ENCODE measurements at regions not wholly inside any gene's neighbourhood (a gene's known extent, or its start where the extent isn't known, plus 50 kb on each side); places are given as distances from the start of the nearest gene placed in this dataset.
A peak's percentile ranks its signal among the peaks of the same experiment; 100 is the strongest.
"Not testable (repeated sequence)": the region's sequence is repeated elsewhere in the genome, so short reads cannot be mapped to it uniquely, and the experiment has no call there.

DNA sequence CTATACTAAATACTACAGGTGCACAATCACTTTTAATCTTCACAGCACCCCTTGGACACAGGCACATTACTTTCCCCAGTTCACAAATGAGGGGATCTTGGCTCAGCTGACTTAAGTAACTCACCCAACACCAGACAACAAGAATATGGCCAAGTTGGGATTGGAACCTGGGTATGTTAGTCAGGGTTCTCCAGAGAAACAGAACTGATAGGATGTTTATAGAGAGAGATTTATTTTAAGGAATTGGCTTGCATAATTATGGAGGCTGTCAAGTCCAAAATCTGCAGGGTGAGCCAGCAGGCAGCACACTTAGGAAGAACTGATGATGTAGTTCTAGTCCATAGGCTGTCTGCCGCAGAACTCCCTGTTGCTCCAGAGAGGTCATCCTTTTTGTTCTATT is 312.9 kb downstream of the MAN2A1 start:
- H3K9me3 ChIP-seq: no peaks in the 10 kb centered on the region
- DNase-seq: peak; percentile 76
- TF ChIP-seq POLR2AphosphoS5 (IDR thresholded peaks at IDR 0.05) (peak; percentile 63 to 80 (median 73)), POLR2A (IDR thresholded peaks at IDR 0.05) (no peak), EP300 (IDR thresholded peaks at IDR 0.05) (peak in 3 of 4 donors; percentile 3 to 67 (median 10))
- TF ChIP-seq, protein P1, sequence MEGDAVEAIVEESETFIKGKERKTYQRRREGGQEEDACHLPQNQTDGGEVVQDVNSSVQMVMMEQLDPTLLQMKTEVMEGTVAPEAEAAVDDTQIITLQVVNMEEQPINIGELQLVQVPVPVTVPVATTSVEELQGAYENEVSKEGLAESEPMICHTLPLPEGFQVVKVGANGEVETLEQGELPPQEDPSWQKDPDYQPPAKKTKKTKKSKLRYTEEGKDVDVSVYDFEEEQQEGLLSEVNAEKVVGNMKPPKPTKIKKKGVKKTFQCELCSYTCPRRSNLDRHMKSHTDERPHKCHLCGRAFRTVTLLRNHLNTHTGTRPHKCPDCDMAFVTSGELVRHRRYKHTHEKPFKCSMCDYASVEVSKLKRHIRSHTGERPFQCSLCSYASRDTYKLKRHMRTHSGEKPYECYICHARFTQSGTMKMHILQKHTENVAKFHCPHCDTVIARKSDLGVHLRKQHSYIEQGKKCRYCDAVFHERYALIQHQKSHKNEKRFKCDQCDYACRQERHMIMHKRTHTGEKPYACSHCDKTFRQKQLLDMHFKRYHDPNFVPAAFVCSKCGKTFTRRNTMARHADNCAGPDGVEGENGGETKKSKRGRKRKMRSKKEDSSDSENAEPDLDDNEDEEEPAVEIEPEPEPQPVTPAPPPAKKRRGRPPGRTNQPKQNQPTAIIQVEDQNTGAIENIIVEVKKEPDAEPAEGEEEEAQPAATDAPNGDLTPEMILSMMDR (IDR thresholded peaks at IDR 0.05): no peak
- no peak overlapping the region for H3K4me3 ChIP-seq
- intact Hi-C loops (cut with DNase I): loop anchor here (5.0 kb wide), 2 partner anchors 85 to 315 kb away; partner anchors contain the start of gene MAN2A1
- H3K27me3 ChIP-seq: no peaks in the 10 kb centered on the region
- H3K4me1 ChIP-seq: peaks cover 0 to 39% (median 36%) of the 10 kb centered on the region in 4 donors
- 94 to 96% methylated on average over 1 of the region's 1 CpG for WGBS, 2 donors
- peak overlapping the region in 3 of 4 donors; percentile 66 to 75 (median 68) for H3K27ac ChIP-seq
- no peaks in the 10 kb centered on the region for H3K36me3 ChIP-seq

DNA sequence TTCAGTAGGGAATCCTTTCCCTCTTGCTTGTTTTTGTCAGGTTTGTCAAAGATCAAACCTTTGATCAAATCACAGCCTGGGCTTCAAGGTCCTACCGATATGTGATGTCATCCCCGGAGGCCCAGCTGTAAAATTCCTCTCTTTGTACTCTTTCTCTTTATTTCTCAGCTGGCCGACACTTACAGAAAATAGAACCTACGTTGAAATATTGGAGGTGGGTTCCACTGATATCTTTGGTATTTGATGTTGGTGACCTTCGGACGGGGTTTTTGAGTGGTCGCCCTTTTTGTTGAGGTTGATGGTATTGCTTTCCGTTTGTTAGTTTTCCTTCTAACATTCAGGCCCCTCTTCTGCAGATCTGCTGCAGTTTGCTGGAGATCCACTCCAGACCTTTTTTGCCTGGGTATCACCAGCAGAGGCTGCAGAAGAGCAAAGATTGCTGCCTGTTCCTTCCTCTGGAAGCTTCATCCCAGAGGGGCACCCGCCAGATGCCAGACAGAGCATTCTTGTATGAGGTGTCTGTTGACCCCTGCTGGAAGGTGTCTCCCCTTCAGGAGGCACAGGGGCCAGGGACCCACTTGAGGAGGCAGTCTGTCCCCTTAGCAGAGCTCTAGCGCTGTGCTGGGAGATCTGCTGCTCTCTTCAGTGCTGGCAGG is 316.3 kb downstream of the MAN2A1 start:
- H3K27me3 ChIP-seq; H3K4me3 ChIP-seq; intact Hi-C loops (cut with DNase I); H3K36me3 ChIP-seq; H3K27ac ChIP-seq; H3K9me3 ChIP-seq; DNase-seq: not testable (repeated sequence)
- peaks cover 0 to 19% (median 16%) of the 10 kb centered on the region in 4 donors for H3K4me1 ChIP-seq
- 90 to 94% methylated on average over 10 of the region's 10 CpGs for WGBS, 2 donors

DNA sequence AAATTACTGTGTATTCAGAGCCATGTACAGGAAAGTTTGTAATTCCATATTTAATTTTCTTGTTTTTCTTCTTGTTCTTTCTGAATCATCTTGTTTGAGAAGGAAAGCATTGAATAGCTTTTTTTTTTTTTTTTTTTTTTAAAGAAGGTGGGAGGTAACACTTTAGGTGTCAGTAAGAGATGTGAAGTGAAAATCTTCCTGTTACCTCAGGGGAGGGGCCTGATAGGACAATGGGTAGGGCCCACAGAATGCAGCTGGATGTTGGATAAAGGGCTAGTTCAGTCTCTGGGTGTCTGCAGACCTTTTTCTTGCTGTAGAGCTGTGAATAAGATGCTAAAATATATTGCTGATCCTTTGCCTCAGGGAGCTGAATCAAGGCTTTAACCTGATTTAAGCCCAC is 317.4 kb downstream of the MAN2A1 start:
- no peak overlapping the region for H3K27ac ChIP-seq
- DNase-seq: no peak
- TF ChIP-seq, protein P1 (IDR thresholded peaks at IDR 0.05): no peak
- TF ChIP-seq POLR2AphosphoS5 (IDR thresholded peaks at IDR 0.05): no peak
- no peak for TF ChIP-seq POLR2A (IDR thresholded peaks at IDR 0.05)
- TF ChIP-seq EP300 (IDR thresholded peaks at IDR 0.05): no peak
- H3K9me3 ChIP-seq: no peaks in the 10 kb centered on the region
- peaks cover 0 to 9% (median 6%) of the 10 kb centered on the region in 4 donors for H3K4me1 ChIP-seq
- no peak overlapping the region for H3K4me3 ChIP-seq
- H3K36me3 ChIP-seq: no peaks in the 10 kb centered on the region
- H3K27me3 ChIP-seq: no peaks in the 10 kb centered on the region
- intact Hi-C loops (cut with DNase I): no loop called here

DNA sequence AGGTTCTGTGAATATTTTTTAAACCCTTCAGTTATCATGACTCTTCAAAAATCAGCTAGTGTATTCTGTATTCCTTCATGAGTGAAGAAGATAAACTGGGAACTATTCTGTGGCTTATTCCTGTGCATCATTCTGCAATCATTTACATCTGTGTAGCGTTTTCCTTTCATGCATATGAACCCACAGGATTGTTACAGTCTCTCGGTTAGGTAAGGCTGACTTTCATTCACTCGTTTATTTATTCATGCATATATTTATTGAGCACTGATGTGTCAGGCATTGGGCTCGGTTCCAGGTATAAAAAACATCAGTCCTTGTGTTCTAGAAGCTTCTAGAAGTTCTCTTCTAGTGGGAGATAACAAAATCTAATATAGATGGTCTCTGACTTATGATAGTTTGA is 318.4 kb downstream of the MAN2A1 start:
- Histone ChIP-seq H3K4me3 (no peak overlapping the region), H3K9me3 (no peaks in the 10 kb centered on the region), H3K27me3 (no peaks in the 10 kb centered on the region), H3K36me3 (no peaks in the 10 kb centered on the region), H3K4me1 (no peaks in the 10 kb centered on the region), H3K27ac (no peak overlapping the region)
- TF ChIP-seq POLR2AphosphoS5 (IDR thresholded peaks at IDR 0.05) (no peak), POLR2A (IDR thresholded peaks at IDR 0.05) (no peak), EP300 (IDR thresholded peaks at IDR 0.05) (no peak)
- TF ChIP-seq, protein P1 (IDR thresholded peaks at IDR 0.05): no peak
- DNase-seq: no peak
- intact Hi-C loops (cut with DNase I): no loop called here
- WGBS, 2 donors: 60 to 79% methylated on average over 4 of the region's 4 CpGs

DNA sequence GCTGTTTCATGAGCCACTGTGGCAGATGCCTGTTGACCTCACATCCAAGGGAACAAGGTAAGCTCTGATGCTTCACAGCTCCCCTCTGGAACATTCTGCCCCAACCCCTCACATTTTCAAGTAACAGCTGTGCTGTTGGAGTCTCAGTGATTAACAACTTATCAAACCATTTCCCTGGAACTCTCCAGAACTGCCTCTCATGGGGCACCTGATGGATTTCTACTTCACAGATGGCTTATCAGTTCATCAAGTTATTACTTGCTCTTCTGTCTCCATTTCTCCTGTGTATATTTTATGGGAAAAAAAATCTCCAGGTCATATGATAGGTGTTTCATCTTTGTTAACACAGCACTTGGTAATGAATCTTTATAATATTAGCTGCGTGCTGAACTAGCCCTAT is 322.4 kb downstream of the MAN2A1 start:
- TF ChIP-seq EP300 (IDR thresholded peaks at IDR 0.05) (no peak), POLR2AphosphoS5 (IDR thresholded peaks at IDR 0.05) (no peak), POLR2A (IDR thresholded peaks at IDR 0.05) (no peak)
- TF ChIP-seq, protein P1 (IDR thresholded peaks at IDR 0.05): no peak
- no peaks in the 10 kb centered on the region for H3K4me1 ChIP-seq
- intact Hi-C loops (cut with DNase I): no loop called here
- no peak overlapping the region for H3K27ac ChIP-seq
- no peaks in the 10 kb centered on the region for H3K27me3 ChIP-seq
- no peaks in the 10 kb centered on the region for H3K36me3 ChIP-seq
- H3K4me3 ChIP-seq: no peak overlapping the region
- H3K9me3 ChIP-seq: no peaks in the 10 kb centered on the region
- DNase-seq: no peak
- WGBS, 2 donors: 95% methylated on average over 1 of the region's 1 CpG
